ENCODE measurements at regions not wholly inside any gene's neighbourhood (a gene's known extent, or its start where the extent isn't known, plus 50 kb on each side); places are given as distances from the start of the nearest gene placed in this dataset.

- no peaks in the 10 kb centered on the region for H3K36me3 Mint-ChIP-seq (ENCODE audit: low read depth)
- intact Hi-C loops (cut with micrococcal nuclease) = no loop called here
Measured at GRCh38 chr5:105968981-105969380, 1701.8 kb downstream of the EFNA5 start.

DNA sequence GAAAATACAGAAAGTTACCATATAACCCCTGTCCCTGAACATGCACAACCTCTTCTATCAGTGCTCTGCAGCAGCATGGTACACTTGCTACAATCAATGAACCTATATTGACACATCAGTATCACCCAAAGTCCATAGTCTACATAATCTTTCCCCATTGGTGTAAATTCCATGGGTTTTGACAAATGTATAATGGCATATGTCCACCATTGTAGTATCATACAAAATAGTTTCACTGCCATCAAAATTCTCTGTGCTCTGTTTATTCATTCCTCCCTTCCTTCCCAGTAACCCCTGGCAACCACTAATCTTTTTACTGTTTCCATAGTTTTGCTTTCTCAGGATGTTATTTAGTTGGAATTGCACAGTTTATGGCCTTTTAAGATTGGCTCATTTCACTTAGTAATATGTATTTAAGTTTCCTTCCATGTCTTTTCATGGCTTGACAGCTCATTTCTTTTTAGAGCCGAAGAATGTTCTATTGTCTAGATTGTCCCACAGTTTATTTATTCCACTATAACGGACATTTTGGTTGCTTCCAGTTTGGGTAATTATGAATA lies 1707.0 kb downstream of the EFNA5 start:
- Mint-ChIP-seq H3K4me1 (ENCODE audit: low read depth) (no peaks in the 10 kb centered on the region), H3K4me3 (no peak overlapping the region), H3K9me3 (peaks cover 10% of the 10 kb centered on the region), H3K36me3 (ENCODE audit: low read depth) (no peaks in the 10 kb centered on the region), H3K27ac (no peak overlapping the region), H3K27me3 (ENCODE audit: low read depth) (no peaks in the 10 kb centered on the region)
- DNase-seq = no peak
- intact Hi-C loops (cut with micrococcal nuclease) = no loop called here
- CTCF ChIA-PET = no interaction called here

More at GRCh38 chr5:105968981-105969380, 1701.8 kb downstream of the EFNA5 start:
- no peak for DNase-seq
- CTCF ChIA-PET = no interaction called here
- H3K9me3 Mint-ChIP-seq = peaks cover 8% of the 10 kb centered on the region
- H3K4me1 Mint-ChIP-seq (ENCODE audit: low read depth) = no peaks in the 10 kb centered on the region
- no peak overlapping the region for H3K4me3 Mint-ChIP-seq
- H3K27ac Mint-ChIP-seq = no peak overlapping the region
- H3K27me3 Mint-ChIP-seq (ENCODE audit: low read depth) = no peaks in the 10 kb centered on the region

DNA sequence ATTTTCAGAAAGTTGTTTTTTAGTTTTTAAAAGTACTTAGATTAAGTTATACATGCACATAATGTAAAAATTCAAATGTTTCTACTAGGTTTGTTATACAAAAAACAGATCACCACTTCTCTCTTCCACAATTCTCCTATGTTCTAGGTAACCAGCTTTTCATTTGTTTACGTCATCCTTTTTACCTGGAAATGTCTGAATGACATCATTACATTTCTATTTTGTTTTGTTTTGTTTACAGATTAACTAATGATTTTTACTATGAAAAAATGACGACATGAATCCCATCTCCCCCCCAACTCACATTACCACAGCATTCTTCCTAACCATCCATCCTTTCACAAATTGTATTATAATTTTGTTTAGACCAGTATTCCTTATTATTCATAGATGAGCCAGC lies 1709.2 kb downstream of the EFNA5 start:
- no peak overlapping the region for H3K27ac Mint-ChIP-seq
- intact Hi-C loops (cut with micrococcal nuclease) = no loop called here
- H3K9me3 Mint-ChIP-seq = peaks cover 2% of the 10 kb centered on the region
- H3K4me1 Mint-ChIP-seq (ENCODE audit: low read depth) = no peaks in the 10 kb centered on the region
- no peaks in the 10 kb centered on the region for H3K36me3 Mint-ChIP-seq (ENCODE audit: low read depth)
- H3K4me3 Mint-ChIP-seq = no peak overlapping the region
- H3K27me3 Mint-ChIP-seq (ENCODE audit: low read depth) = no peaks in the 10 kb centered on the region
- no peak for DNase-seq
- CTCF ChIA-PET = no interaction called here

- intact Hi-C loops (cut with micrococcal nuclease) = no loop called here
- no peak overlapping the region for H3K4me3 Mint-ChIP-seq
- H3K9me3 Mint-ChIP-seq = peaks cover 2% of the 10 kb centered on the region
- no peaks in the 10 kb centered on the region for H3K36me3 Mint-ChIP-seq (ENCODE audit: low read depth)
- H3K27ac Mint-ChIP-seq = no peak overlapping the region
- CTCF ChIA-PET = no interaction called here
- H3K4me1 Mint-ChIP-seq (ENCODE audit: low read depth) = no peaks in the 10 kb centered on the region
- no peaks in the 10 kb centered on the region for H3K27me3 Mint-ChIP-seq (ENCODE audit: low read depth)
- no peak for DNase-seq
Measured at GRCh38 chr5:105956456-105957196, 1714.1 kb downstream of the EFNA5 start.

DNA sequence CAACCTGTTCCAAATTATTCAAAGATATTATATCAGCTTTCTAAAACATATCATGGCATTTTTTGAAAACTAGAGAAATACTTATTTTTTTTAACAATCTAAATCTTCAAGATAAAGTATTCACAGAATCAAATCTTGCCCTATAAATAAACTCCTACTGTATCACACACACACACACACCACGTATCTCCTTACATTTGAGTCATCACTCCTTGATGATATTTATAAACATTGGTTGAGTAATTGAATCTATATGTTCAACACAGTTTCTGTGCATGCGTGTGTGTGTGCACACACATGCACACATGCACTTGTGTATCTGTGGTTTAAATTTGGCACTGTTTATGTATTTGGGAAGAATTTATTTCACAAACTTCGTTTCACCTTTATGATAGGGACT lies 1716.4 kb downstream of the EFNA5 start:
- intact Hi-C loops (cut with micrococcal nuclease) = no loop called here
- H3K27me3 Mint-ChIP-seq (ENCODE audit: low read depth) = no peaks in the 10 kb centered on the region
- no peaks in the 10 kb centered on the region for H3K9me3 Mint-ChIP-seq
- H3K27ac Mint-ChIP-seq = no peak overlapping the region
- no peak for DNase-seq
- H3K4me1 Mint-ChIP-seq (ENCODE audit: low read depth) = no peaks in the 10 kb centered on the region
- no peak overlapping the region for H3K4me3 Mint-ChIP-seq
- no peaks in the 10 kb centered on the region for H3K36me3 Mint-ChIP-seq (ENCODE audit: low read depth)
- CTCF ChIA-PET = no interaction called here

GRCh38 chr5:105953616-105954015 lies 1717.1 kb downstream of the EFNA5 start:
- intact Hi-C loops (cut with micrococcal nuclease) = no loop called here
- Mint-ChIP-seq H3K36me3 (ENCODE audit: low read depth) (no peaks in the 10 kb centered on the region), H3K4me1 (ENCODE audit: low read depth) (no peaks in the 10 kb centered on the region), H3K4me3 (no peak overlapping the region), H3K27me3 (ENCODE audit: low read depth) (no peaks in the 10 kb centered on the region), H3K27ac (no peak overlapping the region), H3K9me3 (peaks cover under 1% of the 10 kb centered on the region)
- CTCF ChIA-PET = no interaction called here
- DNase-seq = no peak

DNA sequence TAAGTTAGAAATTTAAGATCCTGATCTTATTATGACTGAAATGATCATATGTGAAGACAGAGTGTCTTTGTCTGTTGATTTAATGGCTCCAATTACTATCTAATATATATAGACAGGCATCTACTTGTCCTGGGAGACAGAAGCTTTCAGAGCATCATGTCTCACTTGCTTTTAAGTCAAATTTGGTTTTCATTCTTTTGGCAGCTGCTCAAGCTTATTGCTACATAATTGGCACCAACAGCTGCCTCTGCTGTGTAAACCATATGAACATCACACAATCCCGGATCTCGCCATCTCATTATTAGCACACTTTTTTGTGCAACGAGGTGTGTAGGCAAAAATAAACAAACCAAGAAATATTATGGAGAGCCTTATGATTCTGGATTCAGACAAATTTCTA lies 1717.9 kb downstream of the EFNA5 start:
- no peak for DNase-seq
- intact Hi-C loops (cut with micrococcal nuclease) = no loop called here
- peaks cover 1% of the 10 kb centered on the region for H3K9me3 Mint-ChIP-seq
- H3K27ac Mint-ChIP-seq = no peak overlapping the region
- no peaks in the 10 kb centered on the region for H3K27me3 Mint-ChIP-seq (ENCODE audit: low read depth)
- CTCF ChIA-PET = no interaction called here
- no peaks in the 10 kb centered on the region for H3K4me1 Mint-ChIP-seq (ENCODE audit: low read depth)
- no peak overlapping the region for H3K4me3 Mint-ChIP-seq
- H3K36me3 Mint-ChIP-seq (ENCODE audit: low read depth) = no peaks in the 10 kb centered on the region

DNA sequence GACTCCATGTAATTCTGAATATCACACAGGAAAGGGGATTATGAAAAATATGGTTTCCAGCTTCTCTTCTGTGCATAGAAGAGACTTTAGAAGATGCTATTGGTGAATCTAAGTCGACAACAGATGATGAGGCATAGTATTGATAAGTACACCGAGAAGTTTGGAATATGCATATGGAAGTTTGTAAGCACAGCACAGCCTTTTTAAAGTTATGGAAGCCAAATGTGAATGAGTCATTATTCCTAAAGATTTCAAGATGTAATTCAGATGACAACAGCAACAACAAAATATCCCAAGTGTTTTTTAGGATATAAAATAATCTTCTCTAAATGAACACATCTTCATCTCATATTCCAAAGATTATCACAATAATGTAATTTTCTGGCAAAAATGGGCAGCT lies 1723.3 kb downstream of the EFNA5 start:
- no peak for DNase-seq
- no peaks in the 10 kb centered on the region for H3K27me3 Mint-ChIP-seq (ENCODE audit: low read depth)
- peaks cover 8% of the 10 kb centered on the region for H3K9me3 Mint-ChIP-seq
- H3K4me1 Mint-ChIP-seq (ENCODE audit: low read depth) = no peaks in the 10 kb centered on the region
- intact Hi-C loops (cut with micrococcal nuclease) = no loop called here
- CTCF ChIA-PET = no interaction called here
- H3K27ac Mint-ChIP-seq = no peak overlapping the region
- no peak overlapping the region for H3K4me3 Mint-ChIP-seq
- H3K36me3 Mint-ChIP-seq (ENCODE audit: low read depth) = no peaks in the 10 kb centered on the region

DNA sequence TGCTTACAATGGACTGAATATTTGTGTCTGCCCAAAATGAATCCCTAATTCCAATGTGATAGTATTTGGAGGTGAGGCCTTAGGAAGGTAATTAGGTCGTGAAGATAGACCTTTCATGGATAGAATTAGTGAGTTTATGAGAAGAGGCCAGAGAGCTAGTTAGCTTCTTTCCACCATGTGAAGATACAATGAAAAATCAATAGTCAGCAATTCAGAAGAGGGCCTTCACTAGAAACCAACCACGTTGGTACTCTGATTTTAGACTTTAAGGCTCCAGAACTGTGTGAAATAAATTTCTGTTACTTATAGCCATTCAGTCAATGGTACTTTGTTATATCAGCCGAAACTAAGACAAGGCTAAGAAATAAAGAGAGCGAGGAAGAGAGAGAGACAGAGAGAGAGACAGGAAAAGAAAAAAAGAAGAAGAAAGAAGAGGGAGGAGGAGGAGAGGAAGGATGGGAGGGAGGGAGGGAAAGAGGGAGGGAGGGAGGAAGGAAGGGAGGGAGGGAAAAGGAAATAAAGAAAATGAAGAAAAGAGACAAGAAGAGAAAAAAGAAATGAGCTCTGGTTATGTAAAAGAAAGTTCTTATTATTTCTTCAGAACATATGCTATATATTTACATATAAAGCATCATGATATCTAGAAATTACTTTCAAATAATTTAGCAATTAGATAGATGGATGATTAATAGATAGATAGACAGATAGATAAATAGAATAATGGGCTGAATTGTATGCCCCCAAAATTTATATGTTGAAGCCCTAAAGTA lies 1725.3 kb downstream of the EFNA5 start:
- CTCF ChIA-PET = no interaction called here
- H3K4me3 Mint-ChIP-seq = no peak overlapping the region
- no peaks in the 10 kb centered on the region for H3K4me1 Mint-ChIP-seq (ENCODE audit: low read depth)
- intact Hi-C loops (cut with micrococcal nuclease) = no loop called here
- H3K9me3 Mint-ChIP-seq = peaks cover 10% of the 10 kb centered on the region
- no peaks in the 10 kb centered on the region for H3K27me3 Mint-ChIP-seq (ENCODE audit: low read depth)
- H3K36me3 Mint-ChIP-seq (ENCODE audit: low read depth) = no peaks in the 10 kb centered on the region
- H3K27ac Mint-ChIP-seq = no peak overlapping the region
- DNase-seq = no peak

- intact Hi-C loops (cut with micrococcal nuclease) = no loop called here
- no peaks in the 10 kb centered on the region for H3K36me3 Mint-ChIP-seq (ENCODE audit: low read depth)
- H3K27ac Mint-ChIP-seq = no peak overlapping the region
- no peaks in the 10 kb centered on the region for H3K27me3 Mint-ChIP-seq (ENCODE audit: low read depth)
- no peak for DNase-seq
- H3K4me1 Mint-ChIP-seq (ENCODE audit: low read depth) = no peaks in the 10 kb centered on the region
- CTCF ChIA-PET = no interaction called here
- peaks cover 21% of the 10 kb centered on the region for H3K9me3 Mint-ChIP-seq
- H3K4me3 Mint-ChIP-seq = no peak overlapping the region
Measured at GRCh38 chr5:105940181-105940580, 1730.6 kb downstream of the EFNA5 start.

GRCh38 chr5:105934171-105934570 lies 1736.6 kb downstream of the EFNA5 start:
- peaks cover 16% of the 10 kb centered on the region for H3K9me3 Mint-ChIP-seq
- H3K27me3 Mint-ChIP-seq (ENCODE audit: low read depth) = no peaks in the 10 kb centered on the region
- H3K27ac Mint-ChIP-seq = no peak overlapping the region
- no peaks in the 10 kb centered on the region for H3K36me3 Mint-ChIP-seq (ENCODE audit: low read depth)
- no peak overlapping the region for H3K4me3 Mint-ChIP-seq
- intact Hi-C loops (cut with micrococcal nuclease) = no loop called here
- CTCF ChIA-PET = no interaction called here
- no peaks in the 10 kb centered on the region for H3K4me1 Mint-ChIP-seq (ENCODE audit: low read depth)
- no peak for DNase-seq

DNA sequence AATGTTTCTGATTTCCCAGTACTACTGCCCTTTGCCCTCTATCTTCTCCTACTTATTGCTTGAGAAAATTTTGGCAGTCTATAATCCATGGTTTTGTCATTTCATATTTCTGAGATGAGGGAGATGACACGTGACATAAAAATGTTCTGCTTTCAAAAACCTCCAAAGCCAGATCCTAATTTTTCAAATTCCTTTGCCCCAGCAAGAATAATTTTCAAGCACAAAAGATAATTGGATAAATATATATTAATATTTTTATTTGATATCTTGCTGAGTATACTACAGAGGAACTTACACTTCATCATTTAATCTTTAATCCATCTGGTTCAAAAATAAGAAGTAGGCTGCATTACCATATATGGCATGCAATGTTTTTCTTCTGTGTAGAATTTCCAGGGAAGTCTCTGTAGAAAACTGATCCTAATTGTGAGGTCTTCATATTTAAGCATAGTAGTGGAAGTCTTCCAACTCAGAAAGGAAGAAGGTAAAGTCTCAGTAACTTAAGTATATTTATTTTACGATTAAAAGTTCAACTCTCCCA lies 1738.8 kb downstream of the EFNA5 start:
- H3K4me3 Mint-ChIP-seq = no peak overlapping the region
- no peak for DNase-seq
- no peaks in the 10 kb centered on the region for H3K36me3 Mint-ChIP-seq (ENCODE audit: low read depth)
- no peaks in the 10 kb centered on the region for H3K27me3 Mint-ChIP-seq (ENCODE audit: low read depth)
- H3K4me1 Mint-ChIP-seq (ENCODE audit: low read depth) = no peaks in the 10 kb centered on the region
- intact Hi-C loops (cut with micrococcal nuclease) = no loop called here
- H3K9me3 Mint-ChIP-seq = peaks cover 8% of the 10 kb centered on the region
- no peak overlapping the region for H3K27ac Mint-ChIP-seq
- CTCF ChIA-PET = no interaction called here

DNA sequence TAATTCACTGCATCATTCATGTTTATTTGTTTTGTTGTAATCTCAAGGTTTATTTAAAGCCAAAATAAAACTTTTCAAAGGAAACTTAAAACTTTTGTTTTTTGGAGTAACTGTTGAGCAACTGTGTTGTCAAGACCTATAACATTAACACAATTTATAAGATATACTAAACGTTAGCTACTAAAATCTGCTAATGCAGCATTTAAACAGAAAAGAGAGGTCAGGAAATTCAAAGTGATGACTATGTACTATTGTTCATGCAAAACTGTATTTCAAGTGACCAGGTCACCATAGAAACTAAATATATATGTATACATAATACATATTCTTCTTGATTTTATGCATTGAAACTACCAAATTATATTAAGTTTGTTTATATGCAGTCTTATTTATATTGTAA lies 1740.9 kb downstream of the EFNA5 start:
- CTCF ChIA-PET = no interaction called here
- Mint-ChIP-seq H3K27me3 (ENCODE audit: low read depth) (no peaks in the 10 kb centered on the region), H3K9me3 (peaks cover 8% of the 10 kb centered on the region), H3K4me3 (no peak overlapping the region), H3K27ac (no peak overlapping the region), H3K36me3 (ENCODE audit: low read depth) (no peaks in the 10 kb centered on the region), H3K4me1 (ENCODE audit: low read depth) (no peaks in the 10 kb centered on the region)
- no peak for DNase-seq
- intact Hi-C loops (cut with micrococcal nuclease) = no loop called here

All from activated naive CD4-positive, alpha-beta T cell treated with anti-CD3 and anti-CD28 coated beads for 36 hours (primary cell).